ENCODE measurements at regions not wholly inside any gene's neighbourhood (a gene's known extent, or its start where the extent isn't known, plus 50 kb on each side); places are given as distances from the start of the nearest gene placed in this dataset.
A peak's percentile ranks its signal among the peaks of the same experiment; 100 is the strongest.

DNA sequence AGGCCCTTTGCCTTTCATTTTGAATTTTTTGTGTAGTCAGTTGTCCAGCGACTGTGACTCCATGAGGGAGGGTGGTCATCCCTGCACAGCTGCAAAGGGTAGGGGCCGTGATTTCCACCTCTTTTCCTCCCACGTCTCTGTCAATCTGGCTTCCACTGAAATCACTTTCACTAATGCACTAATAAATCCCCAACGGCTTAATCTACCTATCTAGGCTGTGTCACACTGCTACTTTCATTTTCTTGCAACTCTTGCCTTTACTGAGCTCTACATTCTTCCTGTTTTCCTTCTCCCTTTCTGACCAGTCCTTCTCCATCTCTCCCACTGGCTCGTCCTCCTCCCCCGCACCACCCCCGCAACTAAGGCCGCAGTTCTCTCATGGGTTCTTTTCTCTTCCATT, 212.3 kb upstream of the FOXN3 start:
- Histone ChIP-seq H3K9me3 (replicated peaks in 1 of 2; ENCODE audit: control insufficient read depth in 2 of 2, insufficient read depth in 1 of 2, low read depth in 1 of 2, low read length in 2 of 2) (no peaks in the 10 kb centered on the region), H2BK120ac (ENCODE audit: low read depth, low read length) (no peak overlapping the region), H3K27ac (replicated peaks; ENCODE audit: low read length) (no peak overlapping the region), H3K4me2 (ENCODE audit: insufficient read depth, low read length, poor library complexity, severe bottlenecking) (no peak overlapping the region), H4K8ac (ENCODE audit: low read depth, low read length) (no peak overlapping the region), H3K79me1 (ENCODE audit: low read depth, low read length) (no peaks in the 10 kb centered on the region), H3K4ac (ENCODE audit: low read length) (no peak overlapping the region), H3K23ac (ENCODE audit: low read depth, low read length, poor library complexity) (no peak overlapping the region), H2AK5ac (ENCODE audit: low read depth, low read length) (no peak overlapping the region), H2BK5ac (ENCODE audit: low read length) (no peak overlapping the region), H3K4me1 (ENCODE audit: control insufficient read depth in 2 of 2, insufficient read depth in 1 of 2, low read depth in 1 of 2, low read length in 2 of 2) (peaks cover 6 to 10% of the 10 kb centered on the region in 2 donors), H2BK12ac (ENCODE audit: low read length) (no peak overlapping the region), H2BK15ac (ENCODE audit: low read length) (no peak overlapping the region), H3K4me3 (ENCODE audit: low read length in 2 of 2) (no peak overlapping the region), H3K9ac (ENCODE audit: low read depth, low read length, poor library complexity) (no peak overlapping the region), H3K27me3 (ENCODE audit: control insufficient read depth in 3 of 3, insufficient read depth in 3 of 3, low read depth in 1 of 3, low read length in 3 of 3) (no peaks in the 10 kb centered on the region), H3K18ac (ENCODE audit: low read length) (no peak overlapping the region), H4K91ac (ENCODE audit: low read depth, low read length, poor library complexity) (no peak overlapping the region), H3K36me3 (replicated peaks in 1 of 2; ENCODE audit: control insufficient read depth in 2 of 2, insufficient read depth in 2 of 2, low read length in 2 of 2) (no peaks in the 10 kb centered on the region), H2AFZ (ENCODE audit: low read length) (peak overlapping the region; percentile 52), H3K14ac (ENCODE audit: low read length) (no peak overlapping the region)
- WGBS, 2 donors (ENCODE audit: extremely low coverage in 2 of 2, insufficient read length in 2 of 2, insufficient replicate concordance in 1 of 2): no CpG with 5 or more reads among the region's 8 CpGs
- DNase-seq (ENCODE audit: low spot score): no peak

DNA sequence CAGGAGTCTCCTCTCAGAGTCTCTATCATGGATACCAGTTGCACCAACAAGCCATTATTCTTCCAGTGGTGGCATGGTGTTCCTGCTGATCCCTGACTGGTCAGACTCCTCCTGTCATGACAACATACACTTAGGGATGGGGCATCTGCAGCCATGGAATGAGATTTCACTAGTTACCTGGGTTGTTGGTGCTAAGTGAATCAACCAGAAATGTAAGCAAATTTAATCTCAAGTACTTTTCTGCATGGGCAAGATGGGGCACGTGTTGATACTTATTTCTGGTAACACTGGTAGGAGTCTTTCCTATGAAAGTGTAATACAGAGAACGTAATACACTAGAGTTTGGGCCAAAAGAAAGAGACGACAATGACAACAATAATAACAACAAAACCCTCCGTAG, 211.5 kb upstream of the FOXN3 start:
- no CpG with 5 or more reads among the region's 4 CpGs for WGBS, 2 donors (ENCODE audit: extremely low coverage in 2 of 2, insufficient read length in 2 of 2, insufficient replicate concordance in 1 of 2)
- no peak overlapping the region for H2BK15ac ChIP-seq (ENCODE audit: low read length)
- H3K27me3 ChIP-seq (ENCODE audit: control insufficient read depth in 3 of 3, insufficient read depth in 3 of 3, low read depth in 1 of 3, low read length in 3 of 3): no peaks in the 10 kb centered on the region
- no peak overlapping the region for H3K4me3 ChIP-seq (ENCODE audit: low read length in 2 of 2)
- no peak for DNase-seq (ENCODE audit: low spot score)
- H2AFZ ChIP-seq (ENCODE audit: low read length): no peak overlapping the region
- H3K79me1 ChIP-seq (ENCODE audit: low read depth, low read length): no peaks in the 10 kb centered on the region
- H3K4ac ChIP-seq (ENCODE audit: low read length): no peak overlapping the region
- H3K23ac ChIP-seq (ENCODE audit: low read depth, low read length, poor library complexity): no peak overlapping the region
- H2BK12ac ChIP-seq (ENCODE audit: low read length): no peak overlapping the region
- peaks cover 6 to 10% of the 10 kb centered on the region in 2 donors for H3K4me1 ChIP-seq (ENCODE audit: control insufficient read depth in 2 of 2, insufficient read depth in 1 of 2, low read depth in 1 of 2, low read length in 2 of 2)
- no peak overlapping the region for H2AK5ac ChIP-seq (ENCODE audit: low read depth, low read length)
- no peak overlapping the region for H4K8ac ChIP-seq (ENCODE audit: low read depth, low read length)
- H4K91ac ChIP-seq (ENCODE audit: low read depth, low read length, poor library complexity): no peak overlapping the region
- H3K14ac ChIP-seq (ENCODE audit: low read length): no peak overlapping the region
- no peak overlapping the region for H3K27ac ChIP-seq (replicated peaks; ENCODE audit: low read length)
- H3K4me2 ChIP-seq (ENCODE audit: insufficient read depth, low read length, poor library complexity, severe bottlenecking): no peak overlapping the region
- no peak overlapping the region for H2BK5ac ChIP-seq (ENCODE audit: low read length)
- no peak overlapping the region for H2BK120ac ChIP-seq (ENCODE audit: low read depth, low read length)
- H3K9ac ChIP-seq (ENCODE audit: low read depth, low read length, poor library complexity): no peak overlapping the region
- no peaks in the 10 kb centered on the region for H3K36me3 ChIP-seq (replicated peaks in 1 of 2; ENCODE audit: control insufficient read depth in 2 of 2, insufficient read depth in 2 of 2, low read length in 2 of 2)
- H3K18ac ChIP-seq (ENCODE audit: low read length): no peak overlapping the region
- H3K9me3 ChIP-seq (replicated peaks in 1 of 2; ENCODE audit: control insufficient read depth in 2 of 2, insufficient read depth in 1 of 2, low read depth in 1 of 2, low read length in 2 of 2): no peaks in the 10 kb centered on the region

DNA sequence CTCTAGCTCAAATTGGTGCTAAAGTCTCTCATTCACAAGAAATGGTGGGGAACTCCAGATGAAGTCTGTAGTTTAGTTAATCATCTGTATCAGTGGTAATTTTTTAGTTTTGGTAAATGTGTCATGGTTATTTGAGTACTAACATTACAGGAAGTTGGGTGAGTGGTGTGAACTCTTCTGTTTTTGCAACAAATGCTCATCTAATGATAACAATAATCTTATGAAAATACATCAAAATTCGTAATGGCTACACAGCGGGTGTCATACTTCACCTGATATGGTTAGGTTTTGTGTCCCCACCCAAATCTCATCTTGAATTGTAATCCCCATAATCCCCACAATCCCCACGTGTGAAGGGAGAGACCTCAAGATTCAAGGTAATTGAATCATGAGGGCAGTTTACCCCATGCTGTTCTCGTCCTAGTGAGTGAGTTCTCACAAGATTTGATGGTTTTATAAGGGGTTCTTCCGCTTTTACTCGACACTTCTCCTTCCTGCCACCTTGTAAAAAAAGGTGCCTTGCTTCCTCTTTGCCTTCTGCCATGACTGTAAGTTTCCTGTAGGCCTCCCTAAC, 209.3 kb upstream of the FOXN3 start:
- no peak overlapping the region for H3K4me3 ChIP-seq (ENCODE audit: low read length in 2 of 2)
- H2BK120ac ChIP-seq (ENCODE audit: low read depth, low read length): no peak overlapping the region
- H3K36me3 ChIP-seq (replicated peaks in 1 of 2; ENCODE audit: control insufficient read depth in 2 of 2, insufficient read depth in 2 of 2, low read length in 2 of 2): no peaks in the 10 kb centered on the region
- no peak overlapping the region for H3K23ac ChIP-seq (ENCODE audit: low read depth, low read length, poor library complexity)
- H3K27me3 ChIP-seq (ENCODE audit: control insufficient read depth in 3 of 3, insufficient read depth in 3 of 3, low read depth in 1 of 3, low read length in 3 of 3): peaks cover 0 to 5% (median 0%) of the 10 kb centered on the region in 3 experiments
- no peak overlapping the region for H2AFZ ChIP-seq (ENCODE audit: low read length)
- H2BK12ac ChIP-seq (ENCODE audit: low read length): no peak overlapping the region
- no peaks in the 10 kb centered on the region for H3K9me3 ChIP-seq (replicated peaks in 1 of 2; ENCODE audit: control insufficient read depth in 2 of 2, insufficient read depth in 1 of 2, low read depth in 1 of 2, low read length in 2 of 2)
- H3K4ac ChIP-seq (ENCODE audit: low read length): no peak overlapping the region
- H2BK5ac ChIP-seq (ENCODE audit: low read length): no peak overlapping the region
- no peak overlapping the region for H3K14ac ChIP-seq (ENCODE audit: low read length)
- H3K4me2 ChIP-seq (ENCODE audit: insufficient read depth, low read length, poor library complexity, severe bottlenecking): no peak overlapping the region
- WGBS, 2 donors (ENCODE audit: extremely low coverage in 2 of 2, insufficient read length in 2 of 2, insufficient replicate concordance in 1 of 2): no CpG with 5 or more reads among the region's 6 CpGs
- H3K4me1 ChIP-seq (ENCODE audit: control insufficient read depth in 2 of 2, insufficient read depth in 1 of 2, low read depth in 1 of 2, low read length in 2 of 2): peaks cover 6 to 7% of the 10 kb centered on the region in 2 donors
- H2AK5ac ChIP-seq (ENCODE audit: low read depth, low read length): no peak overlapping the region
- no peak overlapping the region for H3K18ac ChIP-seq (ENCODE audit: low read length)
- H4K91ac ChIP-seq (ENCODE audit: low read depth, low read length, poor library complexity): no peak overlapping the region
- no peak overlapping the region for H3K9ac ChIP-seq (ENCODE audit: low read depth, low read length, poor library complexity)
- no peak for DNase-seq (ENCODE audit: low spot score)
- no peak overlapping the region for H2BK15ac ChIP-seq (ENCODE audit: low read length)
- no peak overlapping the region for H3K27ac ChIP-seq (replicated peaks; ENCODE audit: low read length)
- H3K79me1 ChIP-seq (ENCODE audit: low read depth, low read length): no peaks in the 10 kb centered on the region
- no peak overlapping the region for H4K8ac ChIP-seq (ENCODE audit: low read depth, low read length)

DNA sequence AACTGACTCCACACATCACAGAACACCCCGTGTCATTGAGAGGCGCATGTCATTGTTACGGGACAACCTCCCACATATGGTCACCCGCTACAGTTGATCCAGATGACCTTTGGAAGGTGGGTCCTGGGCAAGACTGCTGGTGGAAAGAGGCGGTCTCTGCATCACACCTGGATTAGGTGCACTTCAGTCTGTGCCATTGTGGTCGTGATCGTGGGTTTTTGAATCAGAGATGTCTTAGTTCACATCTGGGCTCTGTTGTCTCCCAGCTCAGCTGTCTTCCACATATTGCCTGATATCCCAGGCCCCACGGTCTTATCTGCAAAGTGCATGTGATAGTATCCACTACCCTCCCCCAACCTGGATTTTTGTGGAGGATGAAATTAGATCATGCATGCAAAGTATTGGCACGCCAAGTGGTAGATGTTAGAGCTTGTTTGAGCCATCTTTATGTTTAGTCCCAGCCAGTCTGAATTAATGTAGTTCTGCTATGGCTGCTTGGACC, 208.7 kb upstream of the FOXN3 start:
- WGBS, 2 donors (ENCODE audit: extremely low coverage in 2 of 2, insufficient read length in 2 of 2, insufficient replicate concordance in 1 of 2): no CpG with 5 or more reads among the region's 9 CpGs
- H3K9me3 ChIP-seq (replicated peaks in 1 of 2; ENCODE audit: control insufficient read depth in 2 of 2, insufficient read depth in 1 of 2, low read depth in 1 of 2, low read length in 2 of 2): no peaks in the 10 kb centered on the region
- H2BK5ac ChIP-seq (ENCODE audit: low read length): no peak overlapping the region
- no peak overlapping the region for H3K9ac ChIP-seq (ENCODE audit: low read depth, low read length, poor library complexity)
- no peak overlapping the region for H4K91ac ChIP-seq (ENCODE audit: low read depth, low read length, poor library complexity)
- no peak overlapping the region for H3K4me2 ChIP-seq (ENCODE audit: insufficient read depth, low read length, poor library complexity, severe bottlenecking)
- H2BK12ac ChIP-seq (ENCODE audit: low read length): no peak overlapping the region
- peaks cover 0 to 11% (median 0%) of the 10 kb centered on the region in 3 experiments for H3K27me3 ChIP-seq (ENCODE audit: control insufficient read depth in 3 of 3, insufficient read depth in 3 of 3, low read depth in 1 of 3, low read length in 3 of 3)
- no peak overlapping the region for H2BK120ac ChIP-seq (ENCODE audit: low read depth, low read length)
- H3K4me3 ChIP-seq (ENCODE audit: low read length in 2 of 2): no peak overlapping the region
- DNase-seq (ENCODE audit: low spot score): no peak
- no peak overlapping the region for H2AFZ ChIP-seq (ENCODE audit: low read length)
- H3K18ac ChIP-seq (ENCODE audit: low read length): no peak overlapping the region
- H3K79me1 ChIP-seq (ENCODE audit: low read depth, low read length): no peaks in the 10 kb centered on the region
- no peak overlapping the region for H3K14ac ChIP-seq (ENCODE audit: low read length)
- H3K4me1 ChIP-seq (ENCODE audit: control insufficient read depth in 2 of 2, insufficient read depth in 1 of 2, low read depth in 1 of 2, low read length in 2 of 2): peaks cover 3 to 7% of the 10 kb centered on the region in 2 donors
- no peak overlapping the region for H2AK5ac ChIP-seq (ENCODE audit: low read depth, low read length)
- no peak overlapping the region for H4K8ac ChIP-seq (ENCODE audit: low read depth, low read length)
- no peak overlapping the region for H3K4ac ChIP-seq (ENCODE audit: low read length)
- no peak overlapping the region for H3K23ac ChIP-seq (ENCODE audit: low read depth, low read length, poor library complexity)
- H3K36me3 ChIP-seq (replicated peaks in 1 of 2; ENCODE audit: control insufficient read depth in 2 of 2, insufficient read depth in 2 of 2, low read length in 2 of 2): no peaks in the 10 kb centered on the region
- no peak overlapping the region for H2BK15ac ChIP-seq (ENCODE audit: low read length)
- H3K27ac ChIP-seq (replicated peaks; ENCODE audit: low read length): no peak overlapping the region

Data from neuronal stem cell (in vitro differentiated cells).